ENCODE measurements at regions not wholly inside any gene's neighbourhood (a gene's known extent, or its start where the extent isn't known, plus 50 kb on each side); places are given as distances from the start of the nearest gene placed in this dataset.

GRCh38 chr2:236444187-236444586 is 125.4 kb upstream of the ACKR3 start:
- TF ChIP-seq, protein P1, sequence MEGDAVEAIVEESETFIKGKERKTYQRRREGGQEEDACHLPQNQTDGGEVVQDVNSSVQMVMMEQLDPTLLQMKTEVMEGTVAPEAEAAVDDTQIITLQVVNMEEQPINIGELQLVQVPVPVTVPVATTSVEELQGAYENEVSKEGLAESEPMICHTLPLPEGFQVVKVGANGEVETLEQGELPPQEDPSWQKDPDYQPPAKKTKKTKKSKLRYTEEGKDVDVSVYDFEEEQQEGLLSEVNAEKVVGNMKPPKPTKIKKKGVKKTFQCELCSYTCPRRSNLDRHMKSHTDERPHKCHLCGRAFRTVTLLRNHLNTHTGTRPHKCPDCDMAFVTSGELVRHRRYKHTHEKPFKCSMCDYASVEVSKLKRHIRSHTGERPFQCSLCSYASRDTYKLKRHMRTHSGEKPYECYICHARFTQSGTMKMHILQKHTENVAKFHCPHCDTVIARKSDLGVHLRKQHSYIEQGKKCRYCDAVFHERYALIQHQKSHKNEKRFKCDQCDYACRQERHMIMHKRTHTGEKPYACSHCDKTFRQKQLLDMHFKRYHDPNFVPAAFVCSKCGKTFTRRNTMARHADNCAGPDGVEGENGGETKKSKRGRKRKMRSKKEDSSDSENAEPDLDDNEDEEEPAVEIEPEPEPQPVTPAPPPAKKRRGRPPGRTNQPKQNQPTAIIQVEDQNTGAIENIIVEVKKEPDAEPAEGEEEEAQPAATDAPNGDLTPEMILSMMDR (conservative IDR thresholded peaks at IDR 0.05 in 1 of 2, IDR thresholded peaks at IDR 0.05 in 1 of 2; ENCODE audit: low read depth in 1 of 2, low read length in 2 of 2), result no peak
- no peak for TF ChIP-seq EZH2 (IDR thresholded peaks at IDR 0.05; ENCODE audit: low read length, missing control alignments)

Measured in fibroblast of lung (primary cell).